ENCODE measurements at regions not wholly inside any gene's neighbourhood (a gene's known extent, or its start where the extent isn't known, plus 50 kb on each side); places are given as distances from the start of the nearest gene placed in this dataset.

DNA sequence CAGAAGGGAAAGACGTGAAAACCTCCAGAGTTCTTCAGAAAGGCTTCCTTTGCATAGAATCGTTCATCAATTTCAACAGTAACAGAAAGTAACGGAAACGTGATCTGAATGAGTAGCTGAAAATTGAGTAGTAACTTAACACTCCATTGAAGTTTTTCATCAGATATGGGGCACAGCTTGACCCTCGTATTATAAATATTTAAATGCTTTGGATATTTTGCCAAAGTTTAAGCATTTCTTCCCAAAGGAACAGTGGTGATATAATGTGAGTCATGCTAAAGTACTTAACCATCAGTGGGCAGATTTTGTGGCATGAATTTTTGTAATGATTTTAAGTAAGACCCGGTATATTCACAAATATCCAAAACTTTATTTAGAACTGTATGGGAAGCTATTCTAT lies 67.4 kb upstream of the ADAMTS19 start:
- TF ChIP-seq, protein P1, sequence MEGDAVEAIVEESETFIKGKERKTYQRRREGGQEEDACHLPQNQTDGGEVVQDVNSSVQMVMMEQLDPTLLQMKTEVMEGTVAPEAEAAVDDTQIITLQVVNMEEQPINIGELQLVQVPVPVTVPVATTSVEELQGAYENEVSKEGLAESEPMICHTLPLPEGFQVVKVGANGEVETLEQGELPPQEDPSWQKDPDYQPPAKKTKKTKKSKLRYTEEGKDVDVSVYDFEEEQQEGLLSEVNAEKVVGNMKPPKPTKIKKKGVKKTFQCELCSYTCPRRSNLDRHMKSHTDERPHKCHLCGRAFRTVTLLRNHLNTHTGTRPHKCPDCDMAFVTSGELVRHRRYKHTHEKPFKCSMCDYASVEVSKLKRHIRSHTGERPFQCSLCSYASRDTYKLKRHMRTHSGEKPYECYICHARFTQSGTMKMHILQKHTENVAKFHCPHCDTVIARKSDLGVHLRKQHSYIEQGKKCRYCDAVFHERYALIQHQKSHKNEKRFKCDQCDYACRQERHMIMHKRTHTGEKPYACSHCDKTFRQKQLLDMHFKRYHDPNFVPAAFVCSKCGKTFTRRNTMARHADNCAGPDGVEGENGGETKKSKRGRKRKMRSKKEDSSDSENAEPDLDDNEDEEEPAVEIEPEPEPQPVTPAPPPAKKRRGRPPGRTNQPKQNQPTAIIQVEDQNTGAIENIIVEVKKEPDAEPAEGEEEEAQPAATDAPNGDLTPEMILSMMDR (IDR thresholded peaks at IDR 0.05; ENCODE audit: low read depth, low read length): no peak

DNA sequence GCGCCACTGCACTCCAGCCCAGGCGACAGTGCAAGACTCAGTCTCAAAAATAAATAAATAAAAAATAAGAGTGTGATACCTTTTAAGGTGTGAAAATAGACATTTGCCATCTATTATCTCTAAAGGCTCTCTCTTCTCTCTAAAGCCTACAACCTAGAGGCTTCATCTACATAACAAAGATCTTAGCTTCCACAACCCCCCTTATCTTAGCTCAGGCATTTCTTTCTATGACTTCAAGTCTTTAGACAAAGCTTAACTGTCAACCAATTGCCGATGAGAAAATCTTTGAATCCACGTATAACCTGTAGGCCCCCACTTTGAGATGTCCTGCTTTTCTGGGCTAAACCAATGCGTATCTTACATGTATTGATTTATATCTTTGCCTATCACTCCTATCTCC lies 64.9 kb upstream of the ADAMTS19 start:
- no peak for DNase-seq (ENCODE audit: extremely low read depth, low read depth)
- TF ChIP-seq, protein P1 (IDR thresholded peaks at IDR 0.05; ENCODE audit: low read depth, low read length): no peak

More for the DNA sequence above, 67.4 kb upstream of the ADAMTS19 start:
- no peak for DNase-seq (ENCODE audit: extremely low read depth, low read depth)

DNA sequence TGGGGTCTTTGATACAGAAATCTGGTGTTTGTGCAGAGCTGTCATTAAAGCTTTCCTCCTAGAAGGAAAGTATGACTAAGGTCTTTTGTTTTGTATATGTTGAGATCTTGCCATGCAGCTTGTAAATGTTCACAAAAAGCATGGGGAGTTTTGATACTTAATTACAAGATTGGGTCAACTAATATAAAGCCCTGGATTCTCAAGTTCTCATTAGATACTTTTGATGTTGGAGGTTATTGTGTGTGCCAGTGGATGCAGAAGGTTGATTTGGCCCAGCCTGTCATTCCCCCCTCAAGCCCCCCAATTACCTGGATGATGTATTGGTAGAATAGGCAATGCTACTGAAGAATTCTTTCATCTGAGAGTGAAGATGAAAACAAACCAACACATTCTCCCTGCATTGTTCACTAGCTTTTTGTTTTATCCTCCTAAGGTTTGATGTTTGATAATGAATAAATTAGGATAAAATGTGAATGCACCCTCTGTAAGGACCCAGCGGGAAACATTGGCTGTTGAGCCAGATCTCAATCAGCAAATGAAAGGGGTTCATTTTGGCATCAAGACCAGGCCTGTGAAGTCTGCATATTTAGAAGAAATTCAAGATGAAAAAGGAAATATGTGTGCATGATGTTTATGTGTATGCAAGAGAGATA lies 61.9 kb upstream of the ADAMTS19 start:
- TF ChIP-seq, protein P1 (IDR thresholded peaks at IDR 0.05; ENCODE audit: low read depth, low read length): no peak
- DNase-seq (ENCODE audit: extremely low read depth, low read depth): no peak

DNA sequence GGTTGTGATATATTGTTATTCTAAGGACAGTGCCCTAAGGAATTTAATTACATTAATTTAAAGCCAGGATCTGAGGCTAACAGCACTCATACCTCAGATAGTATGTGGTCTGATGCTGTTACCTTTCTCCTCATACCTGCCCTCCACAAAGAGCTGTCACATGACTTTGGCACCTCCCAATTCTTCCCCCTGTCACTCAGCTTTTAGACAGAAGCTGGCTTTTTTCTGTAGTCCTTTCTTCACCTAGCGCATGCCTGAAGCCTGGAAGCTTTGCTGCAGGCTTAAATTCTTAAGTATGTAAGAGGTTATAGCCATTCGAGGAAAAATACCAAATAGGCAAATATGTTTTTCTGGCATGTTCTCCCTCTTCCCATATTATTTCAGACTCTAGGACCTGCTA lies 61.0 kb upstream of the ADAMTS19 start:
- TF ChIP-seq, protein P1 (IDR thresholded peaks at IDR 0.05; ENCODE audit: low read depth, low read length): no peak
- no peak for DNase-seq (ENCODE audit: extremely low read depth, low read depth)

DNA sequence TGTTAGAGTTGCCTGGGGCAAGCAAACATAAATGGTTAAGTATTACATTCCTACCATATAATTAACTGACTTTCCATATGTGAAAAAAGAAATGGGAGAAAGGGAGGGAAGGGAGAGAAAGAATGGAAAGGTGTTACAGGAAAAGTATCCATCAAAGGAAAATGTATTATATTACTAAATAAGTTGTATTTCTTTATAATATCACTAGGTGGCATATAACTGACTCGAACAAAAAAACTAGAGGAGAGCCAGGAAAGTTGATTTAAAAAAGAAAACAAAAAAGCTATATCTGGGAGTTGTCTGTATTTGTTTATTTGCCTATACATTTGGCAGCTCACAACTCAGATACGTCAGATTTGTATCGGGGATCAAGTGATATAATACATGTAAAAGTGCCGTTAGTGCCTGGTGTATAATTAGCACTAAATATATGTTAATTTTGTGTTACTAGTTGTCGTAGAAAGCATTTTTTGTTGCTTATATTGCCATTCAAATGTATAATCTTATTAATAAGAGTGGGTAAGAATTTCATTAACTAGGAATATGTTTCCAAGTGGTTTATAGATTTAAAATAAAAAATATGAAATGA lies 59.6 kb upstream of the ADAMTS19 start:
- TF ChIP-seq, protein P1 (IDR thresholded peaks at IDR 0.05; ENCODE audit: low read depth, low read length): peak; percentile 8

DNA sequence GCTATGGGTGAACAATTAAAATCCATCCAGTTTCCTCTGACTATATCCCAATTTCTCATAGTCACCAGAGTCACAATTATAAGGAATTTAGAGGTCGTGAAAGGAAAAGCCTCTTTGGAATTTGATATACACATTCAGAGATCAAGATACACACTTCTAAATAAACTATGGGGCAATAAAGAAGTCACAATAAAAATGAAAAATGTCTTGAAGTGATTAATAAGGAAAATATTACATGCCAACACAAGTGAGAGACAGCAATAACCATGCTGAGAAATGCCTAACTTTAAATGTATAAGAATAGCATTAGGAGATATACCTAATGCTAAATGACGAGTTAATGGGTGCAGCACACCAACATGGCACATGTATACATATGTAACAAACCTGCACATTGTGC lies 54.9 kb upstream of the ADAMTS19 start:
- DNase-seq (ENCODE audit: extremely low read depth, low read depth): no peak
- TF ChIP-seq, protein P1 (IDR thresholded peaks at IDR 0.05; ENCODE audit: low read depth, low read length): no peak

More for the DNA sequence above, 59.6 kb upstream of the ADAMTS19 start:
- no peak for DNase-seq (ENCODE audit: extremely low read depth, low read depth)

DNA sequence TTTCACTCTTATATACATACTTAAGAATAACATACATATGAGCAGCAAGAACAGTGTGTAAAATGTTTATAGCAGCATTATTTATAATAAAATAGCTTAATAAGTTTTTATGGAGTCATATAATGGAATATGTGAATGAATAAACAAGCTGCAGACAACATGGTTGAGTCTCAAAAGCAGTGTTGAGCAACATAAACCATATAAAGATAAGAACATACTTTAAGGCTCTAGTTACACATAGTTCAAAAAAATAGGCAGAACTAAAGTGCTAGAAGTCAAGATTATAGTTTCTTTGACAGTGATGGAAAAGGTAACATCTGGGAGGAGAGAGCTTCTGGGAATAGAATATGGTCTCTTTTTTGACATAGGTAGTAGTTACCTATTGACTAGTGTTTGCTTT lies 53.7 kb upstream of the ADAMTS19 start:
- DNase-seq (ENCODE audit: extremely low read depth, low read depth): no peak

More for the DNA sequence above, 53.7 kb upstream of the ADAMTS19 start:
- TF ChIP-seq, protein P1 (IDR thresholded peaks at IDR 0.05; ENCODE audit: low read depth, low read length): no peak

Measured in AG09319 (cell line).